Activated B cell treated with CpG ODN at 0.5 μM for 24 hours (primary cell): ENCODE measurements at regions not wholly inside any gene's neighbourhood (a gene's known extent, or its start where the extent isn't known, plus 50 kb on each side); places are given as distances from the start of the nearest gene placed in this dataset.
"Not testable (repeated sequence)": the region's sequence is repeated elsewhere in the genome, so short reads cannot be mapped to it uniquely, and the experiment has no call there.

Source experiments
- ATAC-seq: fragments of 200-7000 bp; cut with Tn5 transposase; one replicate; pipeline ENCODE4 v1.10.0; 2021; ENCODE audit warnings: low read depth, mild to moderate bottlenecking, moderate library complexity
- CTCF ChIA-PET: fragments of 350-600 bp; sonication (Branson Sonifier 250); formaldehyde crosslinking; loops from one replicate; lab custom pipeline; 2021; ENCODE audit warnings: antibody characterized with exemption; lab: Charles Lee
- POLR2A ChIA-PET: fragments of 350-600 bp; sonication (Branson Sonifier 250); formaldehyde crosslinking; loops from one replicate; lab custom pipeline; 2021; ENCODE audit warnings: antibody characterized with exemption; lab: Charles Lee
- DNase-seq: peaks from one replicate; pipeline ENCODE4 v3.0.0; 2022
- H3K27ac Mint-ChIP-seq: one replicate; pipeline ENCODE4 v1.8.0; 2020; ENCODE audit warnings: mixed read lengths
- H3K27me3 Mint-ChIP-seq: one replicate; pipeline ENCODE4 v1.8.0; 2021; ENCODE audit warnings: mixed read lengths
- H3K36me3 Mint-ChIP-seq: one replicate; pipeline ENCODE4 v1.8.0; 2021; ENCODE audit warnings: low read depth, mixed read lengths
- H3K4me1 Mint-ChIP-seq: one replicate; pipeline ENCODE4 v1.8.0; 2021; ENCODE audit warnings: mixed read lengths
- H3K4me3 Mint-ChIP-seq: one replicate; pipeline ENCODE4 v1.8.0; 2020; ENCODE audit warnings: mild to moderate bottlenecking, mixed read lengths
- H3K9me3 Mint-ChIP-seq: one replicate; pipeline ENCODE4 v1.8.0; 2020; ENCODE audit warnings: mixed read lengths
- intact Hi-C: fragments of 100-400 bp; cut with micrococcal nuclease; formaldehyde crosslinking; loops from one replicate; pipeline ENCODE4 v1.15.1; 2024
- TF ChIP-seq, protein P1 (sequence below): fragments of 200-600 bp; IDR thresholded peaks from one replicate; pipeline ENCODE4 v1.8.0; 2022; ENCODE audit warnings: antibody characterized with exemption, mild to moderate bottlenecking

- TF ChIP-seq, protein P1, sequence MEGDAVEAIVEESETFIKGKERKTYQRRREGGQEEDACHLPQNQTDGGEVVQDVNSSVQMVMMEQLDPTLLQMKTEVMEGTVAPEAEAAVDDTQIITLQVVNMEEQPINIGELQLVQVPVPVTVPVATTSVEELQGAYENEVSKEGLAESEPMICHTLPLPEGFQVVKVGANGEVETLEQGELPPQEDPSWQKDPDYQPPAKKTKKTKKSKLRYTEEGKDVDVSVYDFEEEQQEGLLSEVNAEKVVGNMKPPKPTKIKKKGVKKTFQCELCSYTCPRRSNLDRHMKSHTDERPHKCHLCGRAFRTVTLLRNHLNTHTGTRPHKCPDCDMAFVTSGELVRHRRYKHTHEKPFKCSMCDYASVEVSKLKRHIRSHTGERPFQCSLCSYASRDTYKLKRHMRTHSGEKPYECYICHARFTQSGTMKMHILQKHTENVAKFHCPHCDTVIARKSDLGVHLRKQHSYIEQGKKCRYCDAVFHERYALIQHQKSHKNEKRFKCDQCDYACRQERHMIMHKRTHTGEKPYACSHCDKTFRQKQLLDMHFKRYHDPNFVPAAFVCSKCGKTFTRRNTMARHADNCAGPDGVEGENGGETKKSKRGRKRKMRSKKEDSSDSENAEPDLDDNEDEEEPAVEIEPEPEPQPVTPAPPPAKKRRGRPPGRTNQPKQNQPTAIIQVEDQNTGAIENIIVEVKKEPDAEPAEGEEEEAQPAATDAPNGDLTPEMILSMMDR, result no peak
- Mint-ChIP-seq H3K27ac (no peak overlapping the region), H3K4me1 (peaks cover 17% of the 10 kb centered on the region), H3K9me3 (no peaks in the 10 kb centered on the region), H3K36me3 (no peaks in the 10 kb centered on the region), H3K27me3 (no peaks in the 10 kb centered on the region), H3K4me3 (no peak overlapping the region)
- ChIA-PET POLR2A (interaction anchor here (0.5 kb wide), 1 partner anchor 144 kb away, joined by 9 read pairs; no protein-coding TSS in a partner anchor), CTCF (no interaction called here)
- intact Hi-C loops, result no loop called here
- no peak for ATAC-seq
- DNase-seq, result no peak
Observed at GRCh38 chr20:53888510-53888909, 181.9 kb downstream of the BCAS1 start.

GRCh38 chr20:53887973-53888372 is 182.4 kb downstream of the BCAS1 start:
- Mint-ChIP-seq H3K9me3 (no peaks in the 10 kb centered on the region), H3K36me3 (no peaks in the 10 kb centered on the region), H3K27me3 (no peaks in the 10 kb centered on the region), H3K4me3 (no peak overlapping the region), H3K27ac (no peak overlapping the region), H3K4me1 (peaks cover 11% of the 10 kb centered on the region)
- DNase-seq (no peak), ATAC-seq (no peak)
- POLR2A ChIA-PET, result no interaction called here
- TF ChIP-seq, protein P1, result no peak
- intact Hi-C loops, result no loop called here
- CTCF ChIA-PET, result no interaction called here

GRCh38 chr20:53884859-53885541 is 185.4 kb downstream of the BCAS1 start:
- H3K27ac Mint-ChIP-seq, result no peak overlapping the region
- H3K4me3 Mint-ChIP-seq, result no peak overlapping the region
- peaks cover 4% of the 10 kb centered on the region for H3K4me1 Mint-ChIP-seq
- H3K36me3 Mint-ChIP-seq, result no peaks in the 10 kb centered on the region
- DNase-seq (no peak), ATAC-seq (no peak)
- intact Hi-C loops, result no loop called here
- ChIA-PET POLR2A (interaction anchor here (0.6 to 1.5 kb wide), 3 partner anchors 14 to 317 kb away, joined by 3 to 4 read pairs (median 3); no protein-coding TSS in a partner anchor), CTCF (no interaction called here)
- no peaks in the 10 kb centered on the region for H3K27me3 Mint-ChIP-seq
- H3K9me3 Mint-ChIP-seq, result no peaks in the 10 kb centered on the region
- TF ChIP-seq, protein P1, result no peak

GRCh38 chr20:53883098-53883911 is 187.1 kb downstream of the BCAS1 start:
- intact Hi-C loops, result no loop called here
- CTCF ChIA-PET, result interaction anchor here (0.9 kb wide), 1 partner anchor 56 kb away, joined by 3 read pairs; no protein-coding TSS in a partner anchor
- ATAC-seq, result no peak

DNA sequence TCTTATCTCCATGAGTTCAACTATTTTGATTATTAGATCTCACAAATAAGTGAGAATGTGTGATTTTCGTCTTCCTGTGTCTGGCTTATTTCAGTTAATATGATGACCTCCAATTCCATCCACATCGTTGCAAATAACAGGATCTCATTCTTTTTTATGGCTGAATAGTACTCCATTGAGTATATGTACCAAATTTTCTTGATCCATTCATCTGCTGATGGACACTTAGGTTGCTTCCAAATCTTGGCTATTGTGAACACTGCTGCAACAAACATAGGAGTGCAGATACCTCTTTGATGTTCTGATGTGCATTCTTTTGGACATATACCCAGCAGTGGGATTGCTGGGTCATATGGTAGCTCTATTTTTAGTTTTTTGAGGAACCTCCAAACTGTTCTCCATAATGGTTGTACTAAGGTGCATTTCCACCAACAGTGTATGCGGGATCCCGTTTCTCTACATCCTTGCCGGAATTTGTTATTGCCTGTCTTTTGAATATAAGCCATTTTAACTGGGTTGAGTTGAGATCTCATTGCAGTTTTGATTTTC is 187.9 kb downstream of the BCAS1 start:
- H3K4me3 Mint-ChIP-seq, H3K9me3 Mint-ChIP-seq, H3K27ac Mint-ChIP-seq, DNase-seq, H3K36me3 Mint-ChIP-seq, H3K27me3 Mint-ChIP-seq, CTCF ChIA-PET, intact Hi-C loops, ATAC-seq, H3K4me1 Mint-ChIP-seq: not testable (repeated sequence)
- POLR2A ChIA-PET, result interaction anchor here (1.4 kb wide), 1 partner anchor 10 kb away, joined by 5 read pairs; no protein-coding TSS in a partner anchor

More at GRCh38 chr20:53883098-53883911, 187.1 kb downstream of the BCAS1 start:
- no peak overlapping the region for H3K4me3 Mint-ChIP-seq
- no peak for DNase-seq
- H3K9me3 Mint-ChIP-seq, result no peaks in the 10 kb centered on the region
- no peaks in the 10 kb centered on the region for H3K36me3 Mint-ChIP-seq
- POLR2A ChIA-PET, result no interaction called here
- H3K27ac Mint-ChIP-seq, result no peak overlapping the region
- H3K4me1 Mint-ChIP-seq, result peaks cover 5% of the 10 kb centered on the region
- H3K27me3 Mint-ChIP-seq, result no peaks in the 10 kb centered on the region
- TF ChIP-seq, protein P1, result no peak
